GM19023 (cell line): ENCODE measurements at regions not wholly inside any gene's neighbourhood (a gene's known extent, or its start where the extent isn't known, plus 50 kb on each side); places are given as distances from the start of the nearest gene placed in this dataset.
"Not testable (repeated sequence)": the region's sequence is repeated elsewhere in the genome, so short reads cannot be mapped to it uniquely, and the experiment has no call there.

Experiments
- ATAC-seq: cut with Tn5 transposase; IDR thresholded peaks from one replicate; pipeline ENCODE4 v1.9.1; 2021; ENCODE audit warnings: mild to moderate bottlenecking, moderate library complexity; ENCODE audit not compliant: unreplicated experiment

DNA sequence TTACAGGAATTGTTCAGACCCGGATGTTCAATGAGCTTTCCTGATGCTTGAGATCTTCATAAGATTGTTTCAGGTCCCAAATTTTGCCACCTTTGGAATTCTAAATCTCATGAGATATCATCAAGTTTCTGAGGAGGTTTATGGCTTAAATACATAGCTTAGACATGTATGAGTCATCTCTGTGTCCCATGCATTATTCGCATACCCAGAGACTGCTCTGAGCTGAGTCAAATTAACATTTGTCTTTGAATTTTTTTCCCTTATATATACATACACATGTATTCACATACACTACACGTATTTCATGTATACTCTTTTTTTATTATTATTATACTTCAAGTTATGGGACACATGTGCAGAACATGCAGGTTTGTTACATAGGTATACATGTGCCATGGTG lies 744.6 kb downstream of the BRINP1 start:
- no peak for ATAC-seq

DNA sequence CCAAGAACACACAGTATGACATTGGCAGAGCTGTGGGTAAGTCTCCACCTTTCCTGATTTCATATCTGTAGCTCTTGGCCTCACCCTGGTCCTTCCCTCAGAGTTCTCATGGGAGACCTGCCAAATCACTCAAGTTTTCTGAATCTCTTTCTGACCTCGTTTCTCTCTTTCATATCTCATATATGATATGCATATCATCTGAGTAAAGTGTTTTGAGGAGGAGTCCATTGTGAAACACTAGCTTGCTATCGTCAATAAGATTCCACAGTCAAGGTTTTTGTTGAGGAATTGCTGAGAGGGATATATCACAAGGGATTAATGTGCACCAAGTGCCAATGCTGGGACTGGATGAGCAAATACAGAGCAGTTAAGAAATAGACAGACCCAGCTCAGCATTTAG lies 739.2 kb downstream of the BRINP1 start:
- ATAC-seq, result no peak

DNA sequence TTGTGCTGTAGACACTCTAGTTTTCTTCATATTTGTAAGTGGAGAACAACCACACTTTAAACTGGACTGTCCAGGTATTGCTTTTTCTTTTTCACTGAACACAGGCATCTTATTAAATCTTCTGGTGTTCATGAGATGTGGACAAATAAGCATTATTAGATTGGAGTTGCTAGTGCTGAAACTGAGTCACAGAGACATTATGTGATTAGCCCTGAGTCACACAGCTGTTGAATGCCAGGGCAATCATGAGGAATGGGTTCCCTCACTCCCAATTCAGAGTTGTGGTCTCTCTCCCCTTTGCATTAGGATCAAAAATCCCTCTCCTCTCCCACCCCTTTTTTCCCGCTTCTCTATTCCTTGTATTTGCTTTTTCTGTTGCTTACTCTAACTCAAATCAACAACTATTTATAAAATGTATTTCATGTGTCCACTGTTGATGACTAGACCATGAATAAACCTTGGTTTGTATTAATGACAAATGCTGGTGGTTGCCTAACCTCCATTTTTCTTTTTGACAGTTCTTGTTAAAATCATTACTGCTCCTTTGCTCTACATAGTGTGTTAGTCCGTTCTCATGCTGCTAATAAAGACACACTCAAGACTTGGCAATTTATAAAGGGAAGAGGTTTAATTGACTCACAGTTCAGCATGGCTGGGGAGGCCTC lies 738.2 kb downstream of the BRINP1 start:
- no peak for ATAC-seq

DNA sequence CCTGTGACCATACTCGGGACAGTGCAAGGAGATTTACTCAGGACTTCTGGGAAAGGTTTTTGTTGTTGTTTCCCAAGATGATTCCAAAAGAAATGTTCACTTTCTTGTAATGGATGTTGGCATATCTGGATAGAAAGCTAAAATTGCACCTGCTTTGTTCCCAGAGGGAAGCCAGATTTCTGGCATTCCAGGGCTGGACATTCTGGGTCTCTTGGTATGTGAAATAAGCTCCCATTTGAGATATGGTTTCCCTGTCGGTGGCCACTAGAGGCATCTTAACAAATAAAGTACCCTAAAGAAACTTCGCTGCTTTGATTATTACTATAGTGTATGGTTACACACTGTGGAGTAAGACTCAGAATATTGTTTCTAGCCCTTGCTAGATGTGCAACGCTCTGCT lies 737.3 kb downstream of the BRINP1 start:
- ATAC-seq, result no peak

DNA sequence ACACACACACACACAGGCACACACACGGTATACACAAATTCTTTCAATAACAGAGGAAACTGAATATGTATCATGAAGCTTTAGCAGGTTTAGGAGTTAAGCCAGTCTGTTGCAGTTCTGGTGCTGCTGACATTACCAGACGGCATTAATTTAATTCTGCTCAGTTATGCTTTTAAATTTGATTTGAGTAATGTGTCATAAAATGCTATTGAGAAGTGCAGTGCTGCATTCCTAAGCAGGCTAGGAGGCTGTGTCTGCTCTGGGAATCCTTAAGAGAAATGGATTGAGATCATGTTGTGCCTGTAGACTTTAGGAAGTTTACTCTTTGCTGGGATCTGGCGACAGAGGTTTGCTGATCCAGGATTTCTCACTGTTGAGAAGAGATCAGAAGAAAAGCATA lies 733.8 kb downstream of the BRINP1 start:
- no peak for ATAC-seq

DNA sequence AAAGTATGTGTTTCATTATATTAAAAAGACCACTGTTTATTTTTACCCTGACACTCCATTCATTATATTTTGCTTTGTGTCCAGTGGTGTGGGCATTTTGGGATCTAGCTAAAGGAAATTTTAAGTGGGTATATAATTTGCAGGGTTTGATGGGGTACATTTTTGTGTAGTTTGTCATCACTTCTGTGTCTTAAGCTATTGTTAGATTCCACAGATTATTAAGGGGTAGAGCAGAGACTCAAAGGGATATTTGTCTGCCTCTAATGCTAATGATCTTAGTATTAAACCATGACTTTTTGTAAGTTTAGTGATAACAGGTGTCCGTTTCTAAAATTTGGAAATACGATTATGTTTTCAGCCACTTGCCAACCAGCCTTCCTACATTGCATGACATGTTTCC lies 731.6 kb downstream of the BRINP1 start:
- ATAC-seq, result no peak

DNA sequence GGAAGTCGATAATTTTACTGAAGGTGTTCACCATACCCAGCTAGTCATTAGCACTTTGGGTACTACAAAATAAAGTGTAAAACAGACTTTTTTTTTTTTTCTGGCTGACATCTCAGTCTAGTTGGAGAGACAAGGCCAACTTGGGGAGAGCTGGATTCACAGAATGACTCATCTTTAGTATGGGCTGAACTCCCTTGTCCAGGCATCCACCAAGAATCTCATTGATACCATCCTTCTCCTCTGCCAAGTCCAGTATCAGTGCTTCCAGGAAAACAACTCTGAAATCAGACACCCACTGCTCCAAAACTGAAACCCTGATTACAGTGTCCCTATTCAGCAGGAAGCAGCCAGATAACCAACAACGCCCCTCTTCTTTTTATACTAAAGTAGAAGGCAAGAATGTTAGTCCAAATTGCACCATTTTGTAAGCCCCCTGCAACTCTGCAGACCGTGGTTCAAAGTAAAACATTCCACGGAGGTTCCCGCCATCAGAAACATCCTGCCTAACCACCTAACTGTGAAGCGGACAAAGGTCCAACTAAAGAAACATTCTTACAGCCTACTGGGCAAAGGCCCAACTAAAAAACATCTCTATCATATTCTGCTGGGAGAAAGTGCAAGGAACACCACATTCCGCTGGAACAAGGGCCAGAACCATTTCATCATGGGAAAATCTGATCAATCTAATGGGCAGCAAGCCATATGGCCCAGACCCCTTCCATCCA lies 728.2 kb downstream of the BRINP1 start:
- ATAC-seq, result no peak

DNA sequence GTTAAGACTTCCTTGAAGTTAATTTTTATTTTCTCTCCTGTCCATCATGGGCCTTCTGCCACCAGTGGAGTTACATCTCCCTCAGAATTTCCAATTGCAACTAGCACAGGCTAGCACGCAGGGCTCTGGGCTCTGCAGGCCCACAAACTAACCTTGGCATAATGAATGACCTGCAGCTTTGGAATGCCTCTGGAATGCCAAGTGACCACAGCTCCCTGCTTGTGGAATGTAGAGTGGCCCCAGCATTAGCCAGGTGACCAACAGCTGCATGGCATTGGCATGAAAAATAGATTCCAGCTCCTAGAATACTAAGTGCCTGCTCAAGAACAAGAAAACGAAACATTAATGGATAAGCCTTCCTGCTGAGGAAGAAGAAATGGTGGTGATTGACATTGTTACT lies 726.1 kb downstream of the BRINP1 start:
- ATAC-seq, result no peak

DNA sequence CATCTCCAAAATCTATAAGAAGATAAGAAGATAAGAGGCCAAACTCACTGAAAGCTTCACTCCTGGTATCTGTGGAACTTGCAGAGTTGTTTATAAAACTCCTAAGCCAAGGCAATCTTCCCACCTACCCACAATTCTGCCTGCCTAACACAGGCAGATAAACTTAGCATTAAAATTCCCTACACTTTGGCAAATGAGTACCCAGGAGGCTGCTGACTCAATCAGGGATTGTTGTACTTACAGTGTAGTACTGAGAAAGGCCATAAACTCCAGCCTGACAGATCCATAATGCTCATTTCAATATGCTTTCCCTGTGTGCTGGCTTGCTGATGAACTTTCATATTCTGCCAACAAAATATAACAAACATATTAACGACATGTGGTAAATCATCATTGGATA lies 725.2 kb downstream of the BRINP1 start:
- no peak for ATAC-seq

DNA sequence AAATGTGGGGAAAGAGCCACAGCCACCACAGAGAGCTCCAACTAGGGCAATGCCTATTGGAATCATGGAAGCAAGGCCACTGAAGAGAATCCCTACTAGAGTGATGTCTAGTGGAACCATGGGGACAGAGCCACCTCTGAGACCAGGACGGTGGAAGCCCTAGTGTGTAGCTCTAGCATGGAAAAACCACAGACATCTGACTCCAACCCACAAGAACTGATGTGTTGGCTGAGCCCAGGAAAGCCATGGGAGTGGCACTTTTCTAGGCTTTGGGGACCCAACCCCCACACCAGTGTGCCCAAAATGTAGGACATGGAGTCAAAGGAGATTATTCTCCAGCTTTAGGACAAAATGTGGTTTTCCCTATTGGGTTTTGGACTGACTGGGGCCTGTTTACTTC lies 721.9 kb downstream of the BRINP1 start:
- no peak for ATAC-seq

DNA sequence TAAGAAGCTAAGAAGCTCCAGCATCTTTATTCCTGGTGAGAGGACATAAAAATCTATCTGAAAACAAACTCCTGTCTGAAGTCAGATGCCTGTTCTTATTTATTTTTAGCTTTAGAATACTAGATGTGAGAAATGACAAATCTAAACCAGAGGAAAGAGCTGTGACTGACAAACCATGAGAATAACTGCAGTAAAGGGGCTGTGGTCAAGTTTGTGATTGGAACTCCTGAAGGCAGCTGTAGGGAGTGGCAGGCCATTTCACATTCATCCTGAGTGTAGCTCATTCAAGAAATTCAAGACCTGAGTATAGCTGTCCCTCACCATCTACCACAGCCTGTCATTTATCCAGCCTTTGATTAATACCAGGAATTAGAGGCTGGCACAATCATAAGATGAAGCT lies 718.8 kb downstream of the BRINP1 start:
- ATAC-seq, result no peak

DNA sequence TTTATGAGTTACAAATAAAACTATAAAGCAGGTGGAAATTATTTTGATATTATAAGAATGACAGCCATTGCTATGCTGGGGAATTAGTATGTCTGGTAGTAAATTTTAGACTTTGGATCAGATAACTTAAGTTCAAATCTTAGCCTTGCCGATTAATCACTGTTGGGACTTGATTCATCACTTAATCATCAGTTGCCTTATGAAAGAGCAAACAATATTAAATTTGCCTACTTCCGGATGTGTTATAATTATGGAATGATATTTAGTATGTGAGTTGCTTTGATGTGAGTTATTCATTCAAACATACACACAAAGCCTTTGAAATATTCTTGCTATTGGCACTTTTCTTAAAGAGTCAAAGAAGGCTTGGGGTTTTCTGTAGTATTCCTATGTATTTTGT lies 717.7 kb downstream of the BRINP1 start:
- ATAC-seq, result no peak

DNA sequence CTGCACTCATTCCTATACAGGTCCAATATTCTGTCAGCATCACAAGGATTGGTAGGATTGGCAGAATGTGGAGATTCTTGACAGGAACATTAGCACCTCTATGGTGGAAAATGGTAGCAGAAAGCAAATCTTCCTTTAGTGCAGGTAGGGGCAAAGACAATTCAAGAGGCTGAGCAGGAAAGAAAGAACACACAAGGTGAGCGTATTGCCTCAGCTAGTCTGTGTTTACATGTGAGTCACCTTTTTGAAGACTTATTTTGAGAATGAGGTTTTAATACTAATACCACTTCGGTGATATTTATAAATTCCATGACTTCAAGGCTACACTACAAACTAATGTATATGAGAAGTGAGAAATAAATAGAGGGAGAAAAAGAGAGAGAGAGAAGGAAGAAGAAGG lies 717.0 kb downstream of the BRINP1 start:
- ATAC-seq, result no peak

DNA sequence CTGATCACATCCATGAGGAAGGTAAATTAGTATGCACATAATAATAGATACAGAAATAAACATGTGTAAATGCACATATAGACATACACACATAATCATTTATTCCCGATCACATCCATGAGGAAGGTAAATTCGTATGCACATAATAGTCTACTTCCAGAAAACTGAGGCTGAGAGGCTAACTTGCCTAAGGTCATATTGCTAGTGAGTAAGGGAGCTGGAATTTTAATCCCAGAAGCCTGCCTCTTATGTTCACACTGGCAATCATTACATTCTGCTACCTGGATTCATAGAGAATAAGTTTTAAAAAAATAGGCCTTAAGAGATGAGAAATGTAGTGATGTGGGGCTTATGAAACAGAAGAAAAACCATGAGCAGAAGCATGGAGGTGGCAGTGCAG lies 716.3 kb downstream of the BRINP1 start:
- ATAC-seq, result no peak

DNA sequence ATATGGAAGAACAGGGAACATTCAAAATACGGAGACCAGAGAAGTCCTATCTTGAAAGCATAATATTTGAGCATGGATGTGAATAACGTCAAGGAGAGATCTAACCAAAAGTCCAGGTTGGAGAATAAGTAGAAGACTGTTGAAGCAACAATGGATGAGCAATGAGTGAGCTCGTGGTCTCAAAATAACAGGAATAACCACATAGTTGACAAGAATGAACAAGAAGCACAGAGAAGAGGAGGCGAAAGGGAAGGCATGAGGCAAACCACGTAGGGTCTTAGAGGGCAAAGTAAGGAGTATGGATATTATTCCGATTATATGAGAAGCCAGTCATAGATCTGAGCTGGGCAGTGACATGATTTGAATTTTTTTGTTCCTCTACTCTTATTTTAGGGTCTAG lies 710.2 kb downstream of the BRINP1 start:
- ATAC-seq, result no peak

DNA sequence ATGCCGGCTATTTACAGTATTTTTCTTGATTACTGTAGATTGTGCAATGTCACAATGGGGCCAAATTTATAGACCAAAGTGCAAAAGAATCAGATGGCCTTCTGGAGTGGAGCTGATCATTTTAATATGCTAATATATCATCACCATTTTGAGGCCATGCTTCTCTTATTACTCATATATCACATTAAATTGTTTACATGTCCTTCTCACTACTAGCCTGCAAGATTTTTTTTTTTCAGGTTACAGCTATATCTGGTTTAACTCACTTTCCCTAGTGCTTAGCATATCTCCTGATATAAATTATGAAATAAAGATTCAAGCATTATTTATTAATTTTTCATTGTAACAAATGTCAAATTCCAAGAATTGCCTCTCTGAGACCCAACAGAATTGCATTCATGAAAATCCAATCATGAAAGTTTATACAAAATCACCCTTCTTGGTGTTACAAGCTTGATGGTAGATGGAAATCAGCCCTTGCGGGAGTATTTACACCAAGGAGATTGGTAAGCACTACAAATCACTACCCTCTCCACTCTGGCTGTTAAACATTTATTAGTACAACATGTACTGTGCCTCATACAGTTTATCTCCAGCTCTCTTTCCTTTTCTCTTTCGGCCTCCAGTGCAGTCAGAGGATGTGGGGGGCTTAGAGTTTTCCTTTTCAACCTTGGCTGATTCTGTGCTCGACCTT lies 703.9 kb downstream of the BRINP1 start:
- ATAC-seq, result no peak

DNA sequence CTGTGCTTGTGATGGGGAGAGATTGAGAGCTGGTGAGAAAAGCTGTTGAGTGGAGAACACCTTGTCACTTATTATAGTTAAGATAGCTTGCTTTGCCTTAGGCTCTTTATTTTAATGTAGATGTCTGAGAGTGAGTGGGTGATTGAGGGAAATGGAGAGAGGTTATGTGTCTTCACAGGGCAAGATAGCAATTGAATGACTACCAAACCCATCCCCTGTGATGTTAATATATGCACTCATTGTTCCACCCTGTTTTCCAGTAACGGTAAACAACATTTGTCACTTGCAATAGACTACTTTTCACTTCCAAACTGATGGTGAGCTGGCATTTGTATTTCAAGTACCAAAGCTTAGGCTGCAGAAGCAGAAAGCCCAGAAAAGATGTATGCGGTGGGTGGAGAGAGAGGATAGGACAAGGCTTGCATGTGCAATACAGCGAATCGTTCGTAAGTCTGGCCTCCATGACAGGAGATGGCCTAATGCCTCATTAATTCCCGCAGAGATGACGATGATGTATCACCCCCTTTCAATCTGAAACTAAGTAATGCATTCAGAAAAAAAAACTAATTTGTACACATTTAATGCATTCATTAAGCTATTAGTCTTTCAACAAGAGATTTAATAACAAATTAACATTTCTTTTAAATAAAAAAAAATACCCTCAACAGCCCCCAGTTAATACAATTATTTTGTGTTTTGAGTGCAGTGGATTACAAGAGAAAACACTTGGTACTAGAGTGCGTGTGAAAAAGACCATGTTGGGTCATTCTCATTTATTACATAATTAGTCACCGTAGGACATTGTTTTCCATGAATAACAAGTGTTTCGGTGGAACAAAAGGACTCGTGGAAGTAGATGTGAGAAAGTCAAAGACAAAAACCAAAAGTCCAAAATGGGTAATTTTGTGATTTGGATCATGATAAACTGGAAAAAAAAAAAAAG lies 699.0 kb downstream of the BRINP1 start:
- ATAC-seq, result no peak

DNA sequence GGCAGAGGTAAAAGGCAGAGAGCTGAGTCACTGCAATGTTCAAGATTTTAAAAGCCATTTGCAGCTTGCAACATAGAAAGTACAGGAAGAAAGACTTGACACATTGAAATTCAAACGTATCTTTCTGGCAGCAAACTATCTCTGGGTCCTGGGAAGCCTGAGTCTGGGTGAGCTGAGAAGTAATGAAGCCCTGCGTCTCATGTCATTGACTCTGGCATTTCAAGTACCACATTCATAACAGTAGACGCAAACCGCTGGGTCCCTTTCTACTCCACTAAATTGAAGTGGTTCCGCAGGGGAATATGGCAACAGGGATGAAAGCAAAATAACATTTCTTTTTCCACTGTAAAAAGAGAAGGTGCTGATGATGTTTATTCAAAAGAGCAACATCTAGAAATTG lies 694.3 kb downstream of the BRINP1 start:
- ATAC-seq, result no peak

DNA sequence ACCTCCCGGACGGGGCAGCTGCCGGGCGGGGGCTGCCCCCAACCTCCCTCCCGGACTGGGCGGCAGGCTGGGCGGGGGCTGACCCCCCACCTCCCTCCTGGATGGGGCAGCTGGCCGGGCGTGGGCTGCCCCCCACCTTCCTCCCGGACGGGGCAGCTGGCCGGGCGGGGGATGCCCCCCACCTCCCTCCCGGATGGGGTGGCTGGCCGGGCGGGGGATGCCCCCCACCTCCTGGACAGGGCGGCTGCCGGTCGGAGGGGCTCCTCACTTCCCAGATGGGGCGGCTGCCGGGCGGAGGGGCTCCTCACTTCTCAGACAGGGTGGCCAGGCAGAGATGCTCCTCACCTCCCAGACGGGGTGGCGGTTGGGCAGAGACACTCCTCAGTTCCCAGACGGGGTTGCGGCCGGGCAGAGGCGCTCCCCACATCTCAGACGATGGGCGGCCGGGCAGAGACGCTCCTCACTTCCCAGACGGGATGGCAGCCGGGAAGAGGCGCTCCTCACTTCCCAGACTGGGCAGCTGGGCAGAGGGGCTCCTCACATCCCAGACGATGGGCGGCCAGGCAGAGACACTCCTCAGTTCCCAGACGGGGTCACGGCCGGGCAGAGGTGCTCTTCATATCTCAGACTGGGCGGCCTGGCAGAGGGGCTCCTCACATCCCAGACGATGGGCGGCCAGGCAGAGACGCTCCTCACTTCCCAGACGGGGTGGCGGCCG lies 691.1 kb downstream of the BRINP1 start:
- ATAC-seq, result not testable (repeated sequence)

DNA sequence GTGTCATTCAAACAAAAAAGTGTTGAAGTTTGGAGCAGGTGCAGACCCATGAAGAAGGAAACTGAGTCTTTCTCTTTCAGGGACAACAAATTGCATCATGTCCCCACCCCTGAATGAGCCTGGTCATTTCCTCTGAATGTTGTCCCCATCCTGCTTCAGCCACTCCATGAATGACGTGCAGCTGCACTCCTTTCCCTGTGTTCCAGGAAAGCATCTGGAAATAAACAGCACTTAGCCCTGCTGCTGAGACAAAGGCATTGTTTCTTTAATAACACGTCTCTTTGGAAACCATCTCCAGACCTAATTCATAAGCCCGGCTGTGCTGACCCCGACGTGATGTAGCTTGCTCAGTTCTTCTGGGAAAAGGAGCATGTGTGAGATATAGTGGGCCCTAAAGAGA lies 682.3 kb downstream of the BRINP1 start:
- ATAC-seq, result no peak

DNA sequence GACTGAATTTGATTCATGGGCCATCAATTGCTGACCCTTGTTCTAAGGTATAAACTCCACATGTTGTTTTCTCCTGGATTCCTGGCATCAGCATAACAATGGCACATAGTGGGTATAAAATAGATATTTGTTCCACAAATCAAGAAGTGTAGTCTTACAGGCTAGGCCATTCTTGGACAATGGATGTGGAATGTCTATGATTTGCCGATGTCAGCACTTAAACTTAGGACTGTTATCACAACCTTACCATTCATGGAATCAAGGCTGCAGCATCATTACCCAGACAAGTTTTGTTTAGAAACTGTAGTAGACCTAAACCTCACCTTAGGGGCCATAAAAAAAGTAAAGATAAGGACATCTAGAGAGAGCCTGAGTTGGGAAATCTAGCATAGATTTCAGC lies 680.0 kb downstream of the BRINP1 start:
- ATAC-seq, result no peak
